Activated naive CD8-positive, alpha-beta T cell treated with anti-CD3 and anti-CD28 coated beads, Interleukin-2, amount 50 U/mL, for 24 hours (primary cell): ENCODE measurements at regions not wholly inside any gene's neighbourhood (a gene's known extent, or its start where the extent isn't known, plus 50 kb on each side); places are given as distances from the start of the nearest gene placed in this dataset.
A peak's percentile ranks its signal among the peaks of the same experiment; 100 is the strongest.

Experiments
- ATAC-seq: fragments of 150-1000 bp; cut with Tn5 transposase; one replicate; pipeline ENCODE4 v1.10.0; 2021
- DNase-seq: peaks from one replicate; pipeline ENCODE4 v3.0.0; 2021
- H3K27ac Mint-ChIP-seq: one replicate; pipeline ENCODE4 v1.8.0; 2021; ENCODE audit warnings: mild to moderate bottlenecking, mixed read lengths
- H3K27me3 Mint-ChIP-seq: one replicate; pipeline ENCODE4 v1.8.0; 2021; ENCODE audit warnings: mixed read lengths
- H3K36me3 Mint-ChIP-seq: one replicate; pipeline ENCODE4 v1.8.0; 2021; ENCODE audit warnings: low read depth, mixed read lengths
- H3K4me1 Mint-ChIP-seq: one replicate; pipeline ENCODE4 v1.8.0; 2021; ENCODE audit warnings: mixed read lengths
- H3K4me3 Mint-ChIP-seq: one replicate; pipeline ENCODE4 v1.8.0; 2021; ENCODE audit warnings: mild to moderate bottlenecking, moderate library complexity, mixed read lengths
- H3K9me3 Mint-ChIP-seq: one replicate; pipeline ENCODE4 v1.8.0; 2021; ENCODE audit warnings: mixed read lengths

DNA sequence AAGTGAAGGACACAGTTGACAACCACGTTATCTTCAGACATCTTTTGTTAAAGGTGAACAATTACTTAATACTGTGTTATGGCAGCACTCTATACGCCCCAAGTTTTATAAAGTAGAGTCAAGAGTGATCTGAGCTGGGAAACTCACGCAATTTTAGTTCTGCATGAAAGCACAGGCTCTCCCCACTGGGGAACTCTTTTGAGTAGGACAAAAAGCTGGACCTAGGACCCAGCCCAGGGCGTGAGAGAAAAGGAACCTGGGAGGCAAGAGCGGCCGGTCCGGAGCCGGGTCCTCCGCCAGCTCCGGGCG lies 152.6 kb upstream of the SLC4A4 start:
- ATAC-seq, result no peak

DNA sequence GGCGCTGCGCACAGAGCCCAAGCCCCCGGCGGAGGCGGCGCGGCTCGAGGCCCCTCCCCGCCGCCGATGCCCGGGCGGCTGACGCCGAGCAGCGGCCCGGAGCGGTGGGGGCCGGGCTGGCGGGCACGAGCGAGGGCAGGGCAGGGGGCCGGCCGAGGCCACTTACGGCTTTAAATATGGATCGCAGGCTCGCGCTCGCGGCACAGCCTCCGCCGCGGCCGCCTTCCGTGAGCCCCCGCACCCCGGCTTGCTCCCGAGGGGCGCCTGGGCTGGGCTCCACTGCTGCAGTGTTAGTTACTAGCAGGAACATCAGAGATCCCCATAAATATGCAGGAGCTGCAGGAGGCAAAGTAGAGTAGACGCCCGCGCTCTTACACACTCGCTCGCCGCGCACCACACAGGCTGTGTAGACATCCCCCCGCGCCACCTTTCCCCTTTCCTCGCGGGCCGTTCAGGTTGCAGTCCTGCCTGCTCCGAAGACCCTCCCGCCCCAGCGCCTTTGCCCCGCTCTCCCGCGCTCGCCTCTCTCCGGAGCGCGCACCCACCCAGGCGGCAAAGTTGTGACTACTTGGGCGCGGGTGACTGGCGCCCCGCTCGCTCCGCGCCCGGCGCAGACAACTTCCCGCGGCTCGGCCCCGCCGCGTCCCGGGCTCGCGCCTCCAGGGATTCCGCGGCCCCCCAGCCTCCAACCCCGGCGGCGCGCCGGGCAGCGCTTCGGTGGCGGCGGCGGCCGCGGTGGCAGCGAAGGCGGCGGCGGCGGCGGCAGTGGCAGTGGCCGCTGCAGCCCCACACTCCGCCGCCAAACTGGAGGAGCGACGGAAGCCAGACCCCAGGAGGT lies 152.0 kb upstream of the SLC4A4 start:
- no peaks in the 10 kb centered on the region for H3K9me3 Mint-ChIP-seq
- peaks cover 51% of the 10 kb centered on the region for H3K27me3 Mint-ChIP-seq
- DNase-seq (peak; percentile 30), ATAC-seq (peak; percentile 69)
- H3K4me1 Mint-ChIP-seq, result peaks cover 19% of the 10 kb centered on the region
- H3K4me3 Mint-ChIP-seq, result peak overlapping the region; percentile 78
- no peak overlapping the region for H3K27ac Mint-ChIP-seq
- no peaks in the 10 kb centered on the region for H3K36me3 Mint-ChIP-seq

More for the DNA sequence above, 152.6 kb upstream of the SLC4A4 start:
- Mint-ChIP-seq H3K4me1 (peaks cover 19% of the 10 kb centered on the region), H3K9me3 (no peaks in the 10 kb centered on the region), H3K36me3 (no peaks in the 10 kb centered on the region), H3K27me3 (peaks cover 48% of the 10 kb centered on the region), H3K27ac (no peak overlapping the region), H3K4me3 (peak overlapping the region; percentile 77)
- DNase-seq, result no peak

DNA sequence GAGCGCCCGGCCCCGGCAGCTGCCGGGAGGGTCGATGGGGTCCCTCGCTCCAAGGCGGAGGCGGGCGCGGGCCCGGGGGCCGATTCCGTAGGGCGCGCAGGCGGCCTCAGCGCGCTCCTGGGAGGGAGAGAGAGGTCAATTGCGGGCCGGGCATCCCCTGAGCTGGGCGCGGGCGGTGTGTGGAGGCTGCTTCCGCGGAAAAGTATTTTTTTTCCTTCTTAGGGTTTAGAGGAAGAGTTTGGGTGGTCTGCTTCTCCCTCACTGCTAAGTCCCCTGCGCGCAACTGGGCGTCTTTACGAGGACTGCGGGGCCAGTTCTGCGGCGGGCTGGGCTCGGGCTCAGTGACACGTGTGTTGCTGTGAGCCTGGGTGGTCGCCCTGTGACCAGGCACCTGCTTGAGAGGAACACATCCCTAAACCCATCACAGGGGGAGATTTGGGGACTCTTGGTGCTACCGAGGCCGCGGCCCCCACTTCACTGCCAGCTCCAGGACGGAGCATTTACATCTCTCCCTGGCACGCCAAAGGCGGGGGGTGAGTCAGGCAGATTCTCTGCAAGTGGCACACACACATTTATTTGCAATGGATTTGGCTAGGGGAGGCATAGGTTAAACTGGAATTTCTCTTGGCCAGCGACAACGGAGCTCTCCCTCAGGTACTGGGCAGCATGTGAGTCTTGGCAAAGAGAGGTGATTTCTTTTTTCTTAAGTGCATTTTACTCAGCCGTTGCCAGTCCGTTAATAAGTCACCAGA lies 151.2 kb upstream of the SLC4A4 start:
- no peak overlapping the region for H3K27ac Mint-ChIP-seq
- peaks cover 19% of the 10 kb centered on the region for H3K4me1 Mint-ChIP-seq
- no peaks in the 10 kb centered on the region for H3K9me3 Mint-ChIP-seq
- peak; percentile 22 for DNase-seq
- peak; percentile 30 for ATAC-seq
- no peaks in the 10 kb centered on the region for H3K36me3 Mint-ChIP-seq
- H3K27me3 Mint-ChIP-seq, result peaks cover 55% of the 10 kb centered on the region
- H3K4me3 Mint-ChIP-seq, result peak overlapping the region; percentile 75

DNA sequence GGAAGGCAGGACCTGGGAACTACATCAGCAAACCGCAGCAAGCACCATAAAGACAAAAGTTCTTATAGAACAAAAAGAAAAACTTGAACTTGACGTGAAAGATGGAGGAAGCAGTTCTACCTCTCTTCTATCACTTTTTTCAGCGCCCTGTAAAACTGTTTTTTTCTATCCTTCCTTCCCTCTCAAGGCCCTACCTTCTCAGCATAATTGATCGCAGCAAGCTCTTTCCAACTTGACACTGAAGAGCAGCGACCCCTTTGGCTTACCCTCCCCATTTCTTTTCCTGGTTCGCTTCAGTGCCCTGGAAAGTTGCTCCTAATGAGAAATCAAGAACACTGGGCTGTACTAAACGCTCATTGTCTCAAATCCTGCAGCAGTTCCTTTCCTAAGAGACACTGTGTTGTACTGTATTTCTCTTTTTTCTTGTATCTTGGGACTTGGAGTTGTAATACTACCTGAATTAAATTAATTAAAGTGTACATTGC lies 150.6 kb upstream of the SLC4A4 start:
- Mint-ChIP-seq H3K36me3 (no peaks in the 10 kb centered on the region), H3K27me3 (peaks cover 55% of the 10 kb centered on the region), H3K4me1 (peaks cover 19% of the 10 kb centered on the region), H3K9me3 (no peaks in the 10 kb centered on the region), H3K4me3 (peak overlapping the region; percentile 75), H3K27ac (no peak overlapping the region)
- ATAC-seq, result no peak
- DNase-seq, result no peak

DNA sequence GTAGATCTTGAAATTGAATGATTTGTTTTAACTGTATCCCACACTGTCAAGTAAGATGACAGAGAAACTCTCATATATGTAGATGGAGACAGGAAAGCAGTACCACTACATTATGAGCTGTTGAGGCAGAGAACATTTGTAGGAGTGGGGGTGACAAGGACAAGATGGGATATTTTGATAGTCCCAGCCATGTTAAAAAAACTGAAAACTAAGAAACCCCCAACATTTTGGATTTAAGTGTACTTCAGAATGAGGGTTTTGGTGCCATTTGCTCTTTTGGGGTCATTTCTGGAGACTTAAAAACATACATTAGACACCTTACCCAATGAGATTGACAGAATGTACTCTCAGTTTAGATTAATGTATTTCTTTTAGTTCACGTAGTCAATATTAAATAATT lies 149.9 kb upstream of the SLC4A4 start:
- no peaks in the 10 kb centered on the region for H3K9me3 Mint-ChIP-seq
- DNase-seq (no peak), ATAC-seq (no peak)
- no peak overlapping the region for H3K27ac Mint-ChIP-seq
- no peak overlapping the region for H3K4me3 Mint-ChIP-seq
- peaks cover 19% of the 10 kb centered on the region for H3K4me1 Mint-ChIP-seq
- peaks cover 59% of the 10 kb centered on the region for H3K27me3 Mint-ChIP-seq
- no peaks in the 10 kb centered on the region for H3K36me3 Mint-ChIP-seq

DNA sequence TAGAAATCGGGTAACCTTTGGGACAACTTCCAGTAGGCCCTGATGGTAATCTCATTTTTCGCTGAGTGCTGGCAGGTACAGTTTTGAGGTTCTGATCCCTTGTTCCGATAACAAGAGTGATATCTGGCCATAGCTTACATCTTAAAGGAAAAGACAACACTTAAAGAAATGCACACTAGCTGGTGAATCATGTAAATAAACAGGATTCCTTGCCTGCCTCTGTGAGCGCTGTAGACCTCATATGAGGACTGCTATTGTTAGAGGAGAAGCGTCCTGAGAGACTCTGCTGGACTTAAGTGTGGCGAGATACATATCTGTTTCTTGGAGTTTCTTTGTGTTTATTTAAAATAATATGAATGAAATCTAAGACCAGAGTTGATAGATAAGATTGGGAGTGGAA lies 149.3 kb upstream of the SLC4A4 start:
- H3K4me1 Mint-ChIP-seq, result peaks cover 19% of the 10 kb centered on the region
- H3K4me3 Mint-ChIP-seq, result no peak overlapping the region
- H3K36me3 Mint-ChIP-seq, result no peaks in the 10 kb centered on the region
- no peak overlapping the region for H3K27ac Mint-ChIP-seq
- ATAC-seq (no peak), DNase-seq (no peak)
- no peaks in the 10 kb centered on the region for H3K9me3 Mint-ChIP-seq
- peaks cover 56% of the 10 kb centered on the region for H3K27me3 Mint-ChIP-seq

DNA sequence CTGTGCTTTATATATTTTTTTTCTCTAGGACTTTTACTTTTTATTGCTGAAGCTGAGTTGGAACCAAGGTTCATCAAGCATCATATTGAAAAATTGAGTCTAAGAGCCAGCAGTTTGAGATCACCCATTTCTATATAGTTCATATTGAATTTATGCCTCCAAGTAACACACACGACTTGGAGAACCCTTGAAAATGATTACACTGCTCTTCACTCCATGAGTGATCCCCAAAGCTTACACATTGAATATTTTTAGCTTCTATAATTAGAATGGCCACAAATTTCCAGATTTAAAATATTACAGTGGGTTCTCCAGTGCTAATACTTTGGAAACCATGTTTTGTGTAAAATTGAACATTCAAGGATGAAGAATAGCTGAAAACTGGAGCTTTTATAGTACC lies 144.4 kb upstream of the SLC4A4 start:
- Mint-ChIP-seq H3K4me1 (peaks cover 8% of the 10 kb centered on the region), H3K36me3 (no peaks in the 10 kb centered on the region), H3K27me3 (peaks cover 23% of the 10 kb centered on the region), H3K9me3 (no peaks in the 10 kb centered on the region), H3K4me3 (no peak overlapping the region), H3K27ac (no peak overlapping the region)
- ATAC-seq (no peak), DNase-seq (no peak)

DNA sequence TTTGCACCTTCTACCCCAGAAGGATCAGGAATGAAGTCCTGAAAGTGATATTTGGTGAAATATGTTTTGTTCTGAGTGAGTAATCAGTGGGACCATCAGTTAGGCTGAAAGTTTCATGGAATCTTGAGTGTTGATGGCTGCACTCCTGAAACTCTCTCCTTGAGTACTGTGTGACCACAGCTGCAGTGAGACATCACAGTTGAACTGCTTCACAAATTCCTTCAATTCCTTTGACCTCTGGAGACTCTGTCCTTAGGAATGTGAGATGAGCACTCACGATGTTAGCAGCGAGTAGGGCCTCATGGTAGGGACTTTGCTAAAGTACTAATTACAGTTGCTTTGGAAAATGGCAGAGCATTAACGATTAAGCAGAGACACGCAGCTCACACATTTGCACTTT lies 142.9 kb upstream of the SLC4A4 start:
- no peak overlapping the region for H3K4me3 Mint-ChIP-seq
- H3K36me3 Mint-ChIP-seq, result no peaks in the 10 kb centered on the region
- no peak for ATAC-seq
- no peak overlapping the region for H3K27ac Mint-ChIP-seq
- DNase-seq, result no peak
- peaks cover 8% of the 10 kb centered on the region for H3K4me1 Mint-ChIP-seq
- H3K27me3 Mint-ChIP-seq, result peaks cover 17% of the 10 kb centered on the region
- no peaks in the 10 kb centered on the region for H3K9me3 Mint-ChIP-seq

DNA sequence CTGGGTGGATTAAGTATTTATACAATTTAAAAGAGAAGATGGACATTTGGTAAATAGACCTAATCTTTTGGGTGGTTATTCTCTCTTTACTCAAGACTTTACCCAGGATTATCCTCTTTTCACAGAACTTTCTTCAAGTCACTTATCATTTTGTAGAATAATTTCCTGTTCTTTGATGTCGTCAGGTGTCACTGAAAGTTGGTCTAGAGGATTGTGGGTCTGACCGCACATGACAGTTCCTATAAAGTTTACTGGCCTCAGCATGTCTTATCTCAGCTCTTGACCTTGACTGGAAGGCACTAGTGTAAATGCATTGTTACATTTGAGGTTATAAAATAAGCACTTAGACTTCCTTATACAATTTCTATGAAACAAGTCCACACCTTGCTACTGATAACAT lies 139.9 kb upstream of the SLC4A4 start:
- Mint-ChIP-seq H3K4me1 (peaks cover 8% of the 10 kb centered on the region), H3K4me3 (no peak overlapping the region), H3K27me3 (peaks cover 5% of the 10 kb centered on the region), H3K36me3 (no peaks in the 10 kb centered on the region), H3K27ac (no peak overlapping the region), H3K9me3 (no peaks in the 10 kb centered on the region)
- ATAC-seq, result no peak
- DNase-seq, result no peak

DNA sequence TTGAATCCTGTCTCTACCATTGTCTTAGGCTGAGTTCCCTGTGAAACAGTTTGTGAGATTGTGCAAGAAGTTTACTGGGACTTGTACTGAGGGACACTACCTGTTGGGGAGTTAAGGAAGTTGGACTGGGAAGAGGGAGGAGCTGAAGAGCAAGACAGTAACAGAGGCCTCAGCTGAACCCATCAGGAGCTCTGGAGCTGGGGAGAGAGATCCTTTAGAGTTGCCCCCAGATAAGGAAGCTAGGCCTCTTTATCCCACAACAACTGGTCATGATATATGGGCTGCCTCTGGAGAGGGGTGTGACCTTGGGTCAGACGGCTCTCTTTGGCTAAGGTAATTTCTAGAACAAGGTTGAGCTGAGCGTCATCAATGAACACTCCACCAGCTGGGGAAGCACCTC lies 137.8 kb upstream of the SLC4A4 start:
- Mint-ChIP-seq H3K9me3 (no peaks in the 10 kb centered on the region), H3K27ac (no peak overlapping the region), H3K4me3 (no peak overlapping the region), H3K4me1 (peaks cover 8% of the 10 kb centered on the region), H3K27me3 (peaks cover under 1% of the 10 kb centered on the region), H3K36me3 (no peaks in the 10 kb centered on the region)
- no peak for DNase-seq
- ATAC-seq, result no peak

DNA sequence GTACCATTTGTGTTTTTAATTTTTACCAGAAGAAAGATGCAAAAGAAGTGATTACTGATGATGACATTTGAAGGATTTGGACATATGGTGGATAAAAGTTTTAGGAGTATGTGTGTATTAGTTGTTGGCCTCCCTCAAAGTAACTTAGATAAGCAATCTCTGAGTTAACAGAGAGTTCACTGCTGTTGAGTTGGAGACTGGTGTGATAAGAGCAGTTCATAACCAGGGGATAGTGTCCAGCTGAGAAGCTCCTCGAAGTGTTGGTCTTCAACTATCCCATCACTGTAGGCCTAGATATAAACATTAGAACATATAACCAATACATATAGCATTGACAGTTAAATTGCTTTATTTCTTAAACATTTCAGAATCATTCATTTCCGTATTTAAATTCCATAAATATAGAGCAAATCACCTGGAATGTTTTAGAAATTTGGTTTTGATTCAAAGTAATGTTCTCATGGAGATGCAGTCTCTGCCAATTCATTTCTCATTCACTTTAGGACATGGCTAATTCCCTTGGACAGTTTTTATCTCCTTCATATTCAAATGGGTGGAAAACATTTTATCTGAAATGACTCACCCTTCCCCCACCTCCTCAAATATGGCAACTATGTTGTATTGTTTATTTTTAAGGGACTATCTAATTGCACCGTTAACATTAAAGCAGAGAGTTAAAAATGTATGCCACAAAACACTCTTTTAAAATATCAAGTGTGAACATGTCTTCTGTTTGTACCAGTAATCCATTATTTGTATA lies 136.8 kb upstream of the SLC4A4 start:
- DNase-seq (no peak), ATAC-seq (no peak)
- no peak overlapping the region for H3K4me3 Mint-ChIP-seq
- peaks cover 8% of the 10 kb centered on the region for H3K4me1 Mint-ChIP-seq
- H3K27me3 Mint-ChIP-seq, result no peaks in the 10 kb centered on the region
- no peak overlapping the region for H3K27ac Mint-ChIP-seq
- no peaks in the 10 kb centered on the region for H3K36me3 Mint-ChIP-seq
- H3K9me3 Mint-ChIP-seq, result no peaks in the 10 kb centered on the region

DNA sequence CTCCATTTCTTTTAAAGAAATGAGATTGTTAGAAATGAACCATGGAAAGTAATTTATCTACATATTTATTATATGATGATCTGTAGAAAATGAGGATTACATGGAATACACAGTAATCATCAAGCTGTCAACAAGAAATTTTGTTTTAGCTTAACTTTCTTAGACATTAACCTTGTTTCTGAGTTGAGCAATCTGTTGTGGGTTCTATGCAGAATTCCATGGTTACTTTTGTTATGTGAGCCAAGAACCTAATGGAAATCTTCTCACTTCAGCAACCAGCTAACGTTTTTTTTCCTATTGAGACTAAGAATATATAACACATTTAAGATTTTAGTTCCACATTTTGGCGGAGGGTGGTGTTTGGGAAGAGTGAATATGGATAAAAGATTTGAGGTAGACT lies 136.1 kb upstream of the SLC4A4 start:
- Mint-ChIP-seq H3K27ac (no peak overlapping the region), H3K27me3 (no peaks in the 10 kb centered on the region), H3K36me3 (no peaks in the 10 kb centered on the region), H3K9me3 (no peaks in the 10 kb centered on the region), H3K4me1 (peaks cover 8% of the 10 kb centered on the region), H3K4me3 (no peak overlapping the region)
- ATAC-seq, result no peak
- DNase-seq, result no peak

DNA sequence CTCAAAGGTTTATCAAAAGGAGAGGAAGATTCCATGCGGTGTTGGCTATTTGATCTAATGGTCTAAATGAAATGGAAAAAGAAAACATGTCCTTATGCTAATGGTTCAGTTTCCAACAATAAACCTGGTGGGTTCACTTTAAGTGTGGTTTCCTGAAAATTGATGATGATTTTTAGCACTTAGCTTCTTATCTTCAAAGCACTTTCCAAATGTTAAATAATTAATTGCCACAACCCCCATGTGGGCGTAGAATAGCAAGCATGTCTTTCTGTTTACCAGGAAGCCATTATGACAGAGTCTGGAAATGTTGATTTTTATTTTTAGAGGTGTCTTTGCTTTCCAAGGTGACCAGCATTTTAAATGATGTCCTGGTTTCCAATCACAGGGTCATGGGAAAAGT lies 134.8 kb upstream of the SLC4A4 start:
- Mint-ChIP-seq H3K27ac (no peak overlapping the region), H3K9me3 (no peaks in the 10 kb centered on the region), H3K27me3 (no peaks in the 10 kb centered on the region), H3K4me1 (peaks cover 3% of the 10 kb centered on the region), H3K36me3 (no peaks in the 10 kb centered on the region), H3K4me3 (no peak overlapping the region)
- ATAC-seq (no peak), DNase-seq (no peak)

DNA sequence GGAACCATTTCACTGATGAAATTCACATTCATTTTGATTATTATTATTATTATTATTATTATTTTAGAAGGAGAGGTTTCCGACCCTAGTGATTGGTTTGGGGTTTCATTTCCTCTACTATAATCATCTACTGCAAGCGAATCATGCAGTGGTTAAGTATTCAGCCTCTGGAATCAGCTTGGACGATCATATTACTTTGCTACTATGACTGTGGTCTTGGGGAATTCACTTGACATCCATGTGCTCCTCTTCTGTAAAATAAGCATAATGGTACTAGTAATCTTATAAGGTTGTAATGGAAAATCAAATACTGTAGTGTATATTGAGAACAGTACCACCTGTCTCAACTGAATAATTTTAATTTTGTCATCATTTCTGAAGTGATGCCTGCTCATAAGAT lies 132.1 kb upstream of the SLC4A4 start:
- H3K27ac Mint-ChIP-seq, result no peak overlapping the region
- H3K9me3 Mint-ChIP-seq, result no peaks in the 10 kb centered on the region
- ATAC-seq (no peak), DNase-seq (no peak)
- no peak overlapping the region for H3K4me3 Mint-ChIP-seq
- no peaks in the 10 kb centered on the region for H3K4me1 Mint-ChIP-seq
- H3K36me3 Mint-ChIP-seq, result no peaks in the 10 kb centered on the region
- no peaks in the 10 kb centered on the region for H3K27me3 Mint-ChIP-seq

DNA sequence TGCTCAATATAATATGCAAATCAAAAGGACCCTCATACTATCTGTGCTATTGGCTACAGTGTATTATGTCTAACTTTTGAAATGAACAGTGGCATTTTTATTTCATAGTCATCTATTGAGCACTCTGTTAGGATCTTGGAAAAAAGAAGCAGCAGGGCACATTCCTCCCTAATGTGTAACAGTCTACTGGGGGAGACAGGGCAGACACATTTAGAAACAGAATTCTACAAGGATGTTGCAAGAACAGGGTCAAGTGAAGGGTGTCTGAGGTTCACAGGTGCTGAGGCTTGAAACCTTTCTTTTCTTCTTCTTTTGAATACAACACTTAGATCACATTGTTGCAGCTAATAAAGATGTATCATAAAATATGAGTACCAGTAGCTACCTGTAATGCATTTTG lies 129.7 kb upstream of the SLC4A4 start:
- H3K9me3 Mint-ChIP-seq, result no peaks in the 10 kb centered on the region
- no peak overlapping the region for H3K4me3 Mint-ChIP-seq
- no peaks in the 10 kb centered on the region for H3K27me3 Mint-ChIP-seq
- ATAC-seq (no peak), DNase-seq (no peak)
- no peaks in the 10 kb centered on the region for H3K36me3 Mint-ChIP-seq
- H3K27ac Mint-ChIP-seq, result no peak overlapping the region
- H3K4me1 Mint-ChIP-seq, result no peaks in the 10 kb centered on the region
